Activated CD4-positive, alpha-beta T cell treated with anti-CD3 and anti-CD28 coated beads, Interleukin-10, Interleukin-2, amounts not matched to agents 100 ng/mL and 50 ng/mL, durations not matched to agents 16 hours and 8 hours (primary cell): ENCODE measurements at regions not wholly inside any gene's neighbourhood (a gene's known extent, or its start where the extent isn't known, plus 50 kb on each side); places are given as distances from the start of the nearest gene placed in this dataset.

Source experiments
- DNase-seq: peaks from one replicate; pipeline ENCODE4 v3.0.0-alpha.2; 2020

DNA sequence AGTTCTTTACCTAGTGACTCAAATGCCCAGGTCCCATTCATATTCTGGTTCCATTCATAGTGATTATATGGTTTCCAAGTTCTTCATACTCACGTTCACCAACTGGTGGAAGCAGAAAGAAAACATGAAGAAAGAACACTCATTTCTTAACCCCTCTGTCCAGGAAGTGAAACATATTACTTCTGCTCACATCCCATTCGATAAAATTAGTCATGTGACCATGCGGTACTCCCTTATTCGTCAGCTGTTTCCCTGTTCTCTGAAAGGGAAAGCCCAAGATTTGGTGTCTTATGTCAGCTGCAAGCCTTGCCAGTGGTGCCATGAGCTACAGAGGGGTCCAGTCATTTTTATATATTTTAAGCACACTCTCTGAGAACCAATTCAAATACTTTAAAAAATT, 387.0 kb upstream of the DMAC1 start:
- DNase-seq, result peak; percentile 33

DNA sequence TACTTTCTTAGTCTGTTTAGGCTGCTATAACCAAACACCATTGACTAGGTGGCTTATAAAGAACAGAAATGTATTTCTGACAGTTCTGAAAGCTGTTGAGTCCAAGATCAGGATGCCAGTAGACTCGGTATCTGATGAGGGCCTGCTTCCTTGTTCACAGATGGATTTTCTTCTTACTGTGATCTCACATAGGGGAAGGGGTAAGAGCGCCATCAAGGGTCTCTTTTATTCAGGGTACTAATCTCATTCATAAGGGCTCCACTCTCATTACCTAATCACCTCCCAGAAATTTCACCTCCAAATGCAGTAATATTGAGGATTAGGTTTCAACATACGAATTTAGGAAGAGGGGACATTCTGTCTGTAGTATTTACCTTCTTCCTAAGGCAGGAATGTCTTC, 384.0 kb upstream of the DMAC1 start:
- DNase-seq, result no peak

DNA sequence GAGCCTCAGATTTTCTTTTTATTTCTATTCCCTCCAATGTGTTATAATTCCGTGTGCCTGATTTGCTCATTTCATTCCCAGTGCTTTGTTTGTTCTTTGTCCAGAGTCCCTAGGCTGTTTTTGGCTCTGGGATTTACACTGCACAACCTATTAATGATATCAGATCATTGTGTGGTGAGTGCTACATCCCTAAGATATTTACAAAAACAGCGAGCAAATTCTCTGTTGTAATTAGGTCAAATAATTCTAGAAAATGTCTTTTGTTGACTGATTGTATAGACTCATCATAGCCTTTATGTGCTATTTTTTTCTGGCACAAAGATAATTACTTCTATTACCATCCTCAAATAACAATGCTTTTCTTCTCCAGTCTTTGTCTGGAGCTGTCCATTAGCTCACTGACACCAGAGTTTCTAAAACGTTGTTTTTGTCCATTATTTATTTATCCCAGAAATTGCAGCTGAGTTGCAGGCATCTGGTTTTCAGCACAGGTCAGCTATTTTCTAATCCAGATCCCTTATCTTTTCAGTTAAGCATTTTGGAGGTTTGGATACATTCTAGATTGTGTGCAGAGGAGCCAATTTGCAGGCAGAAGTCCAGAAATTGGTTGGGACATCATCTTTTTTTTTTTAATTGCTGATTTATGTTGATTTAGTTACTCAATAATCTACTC, 379.9 kb upstream of the DMAC1 start:
- no peak for DNase-seq

DNA sequence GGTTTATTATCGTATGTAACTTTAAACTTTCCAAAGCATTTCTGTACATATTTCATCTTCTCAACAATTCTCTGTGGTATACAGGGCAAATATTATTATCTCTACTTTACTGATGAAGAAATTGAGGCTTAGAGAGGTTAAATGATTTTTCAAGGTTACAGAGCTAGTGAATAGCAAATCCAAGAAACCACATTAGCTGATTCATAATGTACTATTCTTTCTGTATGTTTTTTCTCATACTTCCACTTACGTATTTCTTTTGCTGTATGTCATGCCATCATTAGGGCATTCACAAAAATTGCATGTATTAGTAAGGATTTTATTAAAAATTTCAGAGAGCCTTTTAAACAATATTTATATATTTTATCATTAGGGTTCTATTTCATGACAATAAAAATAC, 372.4 kb upstream of the DMAC1 start:
- DNase-seq, result no peak

DNA sequence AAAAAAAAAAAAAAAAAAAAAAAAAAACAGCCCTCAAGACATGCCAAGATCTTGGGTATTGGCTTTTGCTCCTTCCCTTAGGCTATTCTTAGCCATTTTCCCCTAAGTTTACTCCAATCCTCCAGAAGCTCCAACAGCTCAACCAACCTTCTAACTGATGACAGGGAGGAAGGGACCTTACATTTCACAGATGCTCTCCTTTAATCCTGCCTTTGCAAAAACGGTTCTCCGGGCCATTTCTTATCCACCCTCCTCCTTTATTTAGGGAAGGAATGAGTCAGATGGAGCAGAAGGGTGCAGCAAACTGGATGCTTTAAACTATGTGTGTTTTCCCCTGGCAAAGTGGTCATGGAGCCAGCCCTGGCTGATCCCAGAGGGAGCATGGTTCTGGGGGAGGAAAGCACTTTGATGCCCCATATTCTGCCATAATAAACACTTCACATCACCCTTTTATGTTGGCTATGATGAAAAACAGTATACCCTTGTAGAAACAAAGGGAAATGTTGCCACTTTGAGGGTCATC, 369.4 kb upstream of the DMAC1 start:
- no peak for DNase-seq

DNA sequence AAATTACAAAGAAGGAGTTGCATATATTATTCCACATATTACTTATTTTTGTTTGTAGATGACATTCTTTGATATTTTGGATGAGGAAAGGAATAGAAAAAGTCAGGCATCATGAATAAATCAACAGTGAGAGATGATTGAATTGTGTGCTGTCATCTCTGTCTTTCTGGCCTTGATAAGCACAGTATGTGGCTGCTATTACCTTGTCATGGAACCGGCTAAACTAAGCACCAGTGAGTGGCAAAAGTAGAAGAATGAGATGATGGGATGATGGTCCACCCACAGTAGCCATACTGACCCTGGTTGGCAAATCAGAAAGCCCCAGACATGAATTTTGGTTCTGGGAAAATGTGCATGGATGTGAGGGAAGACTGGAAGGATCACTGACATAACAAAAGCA, 361.2 kb upstream of the DMAC1 start:
- DNase-seq, result no peak

DNA sequence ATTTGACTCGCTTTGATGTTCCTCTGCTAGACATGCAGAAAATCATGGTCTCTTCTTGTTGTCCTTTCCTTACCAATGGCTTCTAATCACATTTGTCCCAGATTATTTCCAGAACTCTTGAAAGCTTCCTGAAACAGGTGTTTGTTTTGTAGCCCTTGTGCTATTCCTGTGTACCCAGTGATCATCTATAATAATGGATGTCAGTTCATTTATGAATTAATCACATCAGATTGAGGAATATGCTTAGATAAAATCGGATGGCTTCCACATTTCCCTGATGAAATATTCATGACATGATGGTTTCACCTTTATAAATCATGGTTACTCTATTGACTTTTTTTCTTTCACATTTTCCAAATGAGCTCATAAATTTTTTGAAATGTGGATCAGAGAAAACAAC, 359.0 kb upstream of the DMAC1 start:
- no peak for DNase-seq

DNA sequence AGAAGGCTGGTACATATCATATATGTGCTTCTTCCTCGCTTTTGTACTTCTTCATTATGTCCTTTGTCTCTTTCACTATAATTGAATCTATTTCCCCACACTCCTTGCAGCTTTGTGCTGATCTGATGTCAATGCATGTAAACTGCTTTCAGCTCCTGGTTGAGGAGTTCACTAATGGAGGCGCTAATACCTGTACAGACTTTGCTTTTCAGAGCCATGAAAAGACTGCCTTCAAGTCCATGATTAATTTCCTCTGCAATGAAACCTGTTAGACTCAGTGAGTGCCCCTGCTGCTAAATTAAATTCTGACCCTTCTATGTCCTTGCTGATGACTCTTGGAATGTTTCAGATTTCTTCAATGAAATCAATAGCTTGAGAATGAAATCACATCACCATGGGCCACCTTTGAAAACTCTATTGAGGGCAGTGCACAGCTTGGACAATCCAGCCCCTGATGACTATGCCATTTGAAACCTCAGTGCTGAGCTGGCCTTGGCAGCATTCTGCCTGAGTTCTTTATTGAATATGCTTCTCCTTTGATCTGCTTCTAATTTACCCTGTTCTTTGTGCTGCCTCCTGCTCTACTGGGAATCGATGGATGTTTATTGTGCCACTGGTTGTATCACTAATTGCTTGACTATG, 358.2 kb upstream of the DMAC1 start:
- no peak for DNase-seq

DNA sequence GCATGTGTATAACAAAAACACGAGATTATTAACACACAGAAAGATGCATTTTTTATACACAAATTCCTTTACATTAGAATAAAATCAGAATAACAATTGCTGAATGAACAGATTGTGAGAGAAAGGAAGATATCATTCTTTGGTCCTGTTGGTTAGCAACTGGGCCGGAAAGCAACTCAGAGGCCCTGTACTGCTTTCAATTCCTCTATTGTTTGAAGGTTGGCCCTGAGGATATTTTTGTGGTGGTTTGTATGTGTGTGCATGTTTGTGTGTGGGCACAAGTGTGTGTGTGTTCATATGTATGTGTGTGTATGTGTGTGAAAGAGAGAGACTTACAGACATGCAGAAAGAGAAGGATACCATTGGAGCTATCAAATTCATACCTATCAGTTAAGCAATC, 356.8 kb upstream of the DMAC1 start:
- DNase-seq, result no peak

DNA sequence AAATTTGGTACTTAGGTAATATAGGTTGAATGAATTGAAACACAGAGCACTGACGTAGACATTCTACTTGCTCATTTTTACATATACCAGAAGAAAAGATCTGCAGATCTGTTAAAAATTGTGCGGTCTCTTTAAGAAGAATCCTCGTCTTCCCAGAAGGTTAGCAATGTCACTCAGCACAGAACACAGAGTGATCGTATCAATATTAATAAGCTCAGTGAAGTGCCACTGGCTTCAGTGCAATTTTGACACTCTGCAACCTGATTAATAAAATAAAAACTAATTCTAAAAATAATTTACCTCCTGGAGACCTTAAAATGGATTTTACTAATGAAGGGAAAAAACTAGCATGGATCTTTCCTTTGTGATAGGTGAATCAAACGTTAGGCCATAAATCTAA, 356.1 kb upstream of the DMAC1 start:
- DNase-seq, result no peak

DNA sequence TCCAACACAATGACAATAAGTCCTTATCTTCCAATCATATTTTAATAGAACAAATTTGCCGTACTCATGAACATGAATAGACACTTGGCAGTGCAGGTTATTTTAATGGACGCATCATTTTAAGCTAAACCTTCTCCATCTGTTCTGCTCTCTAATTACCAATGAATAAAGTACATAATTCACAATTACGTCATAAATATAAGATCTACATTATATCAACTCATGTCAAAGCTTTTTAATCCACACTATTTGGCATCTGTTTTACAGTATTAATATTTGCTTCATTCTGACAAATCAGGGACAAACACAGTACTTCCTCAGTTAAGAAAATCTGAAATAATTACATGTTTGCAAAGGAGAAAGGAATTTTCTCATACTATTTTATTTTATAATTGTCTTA, 344.1 kb upstream of the DMAC1 start:
- no peak for DNase-seq

DNA sequence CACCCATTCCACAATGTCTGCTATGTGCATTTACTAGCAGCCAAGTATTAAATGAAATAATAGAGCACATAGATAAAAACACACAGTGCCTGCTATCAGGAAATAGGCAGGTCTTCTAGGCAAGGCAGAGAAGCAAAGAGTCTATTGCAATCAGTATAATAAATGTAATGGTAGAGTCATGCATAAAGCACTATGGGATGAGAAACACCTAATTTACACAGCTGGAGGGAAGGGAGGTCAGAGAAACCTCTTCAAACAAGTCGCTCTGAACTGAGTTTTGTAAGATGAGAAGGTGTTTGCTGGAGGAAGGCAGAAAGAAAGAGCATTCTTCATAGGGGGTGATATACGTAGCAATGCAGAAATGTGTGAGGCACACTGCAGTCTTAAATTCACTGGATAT, 341.0 kb upstream of the DMAC1 start:
- no peak for DNase-seq

DNA sequence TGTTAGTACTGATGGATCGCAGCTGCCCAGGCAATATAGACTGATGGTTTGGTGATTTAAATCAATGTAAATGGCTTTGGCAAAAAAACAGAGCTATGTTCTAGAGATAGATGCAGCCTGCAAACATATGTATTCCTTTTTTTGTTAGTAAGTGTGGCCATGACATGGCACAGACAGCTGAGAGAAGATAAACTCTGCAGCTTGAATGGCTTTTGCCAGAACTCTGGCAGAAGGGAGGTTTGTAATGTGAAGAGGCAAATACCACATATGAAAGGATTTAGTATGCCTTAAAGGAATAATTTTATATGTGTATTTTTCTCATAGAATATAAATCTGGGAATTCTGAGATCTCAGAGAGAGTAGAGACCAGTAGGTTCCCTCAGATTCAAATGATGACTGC, 340.2 kb upstream of the DMAC1 start:
- DNase-seq, result no peak

DNA sequence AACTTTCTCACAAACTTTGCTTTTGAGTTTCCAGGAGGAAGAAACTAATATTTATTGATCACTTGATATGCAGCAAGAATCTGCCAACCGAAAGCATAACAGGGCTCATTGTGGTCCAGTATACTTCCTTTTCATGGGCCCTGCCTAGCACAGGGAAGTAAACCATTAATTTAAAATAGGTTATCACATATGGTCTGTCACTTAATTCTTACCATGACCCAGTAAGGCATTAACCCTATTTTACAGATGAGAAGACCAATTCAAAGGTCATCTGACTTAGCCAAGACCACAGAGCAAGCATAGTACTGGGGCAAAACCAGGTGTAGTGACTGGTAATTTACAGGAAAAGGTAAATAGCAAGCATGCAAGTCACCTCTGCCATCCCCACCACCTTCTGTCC, 336.9 kb upstream of the DMAC1 start:
- DNase-seq, result no peak

DNA sequence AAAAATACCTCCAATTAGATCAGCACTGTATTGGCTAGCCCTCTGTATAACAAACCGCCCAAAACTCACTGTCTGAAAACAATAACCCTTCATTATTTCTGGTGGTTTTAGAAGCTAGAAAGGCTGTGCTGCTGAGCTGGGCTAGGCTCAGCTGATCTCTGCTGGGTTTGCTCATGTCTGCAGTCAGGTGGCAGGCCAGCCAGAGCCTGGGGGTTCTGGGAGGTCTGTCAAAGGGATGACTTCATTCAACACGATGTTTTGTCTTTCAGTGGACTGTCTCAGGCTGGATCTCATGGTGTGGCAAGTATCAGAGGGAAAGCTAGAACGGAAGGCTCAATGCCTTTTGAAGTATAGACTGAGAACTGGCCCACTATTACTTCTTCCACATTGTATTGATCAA, 335.1 kb upstream of the DMAC1 start:
- no peak for DNase-seq

DNA sequence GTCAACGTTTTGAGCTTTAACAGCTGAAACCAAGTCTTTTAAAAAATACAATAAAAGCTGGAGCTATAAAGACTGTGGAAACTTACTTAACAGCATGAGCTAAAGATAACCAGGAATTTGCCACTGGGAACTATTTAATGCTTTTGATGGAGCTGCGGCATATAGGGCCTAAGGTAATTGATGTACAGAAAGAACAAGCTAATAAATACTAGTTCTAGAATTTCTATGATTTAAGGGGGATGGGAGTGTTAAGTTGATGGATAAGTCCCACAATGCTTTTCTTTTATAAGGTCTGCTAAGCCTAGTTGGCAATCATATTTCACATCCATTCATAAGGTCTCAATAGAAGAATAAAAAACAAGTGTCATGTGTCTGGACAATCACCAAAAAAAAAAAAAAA, 334.0 kb upstream of the DMAC1 start:
- no peak for DNase-seq

DNA sequence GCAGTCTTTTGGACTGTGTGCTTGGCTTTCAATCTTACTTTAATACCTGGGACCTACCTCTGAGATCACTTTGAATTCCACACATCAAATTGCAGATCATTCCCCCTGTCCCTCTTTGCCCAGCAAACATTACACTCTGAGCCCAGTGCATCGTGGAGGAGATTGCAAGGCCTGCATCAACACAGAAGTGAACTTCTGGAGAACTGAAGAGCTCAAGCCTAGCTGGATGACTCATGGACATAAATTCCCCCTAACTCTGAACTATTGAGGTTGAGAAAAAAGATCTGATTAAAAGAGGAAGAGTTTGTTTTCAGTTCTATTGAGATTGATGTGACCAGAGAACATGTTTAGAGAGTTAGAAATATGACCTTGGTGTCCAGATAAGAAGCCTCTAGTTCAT, 316.0 kb upstream of the DMAC1 start:
- DNase-seq, result peak; percentile 30

DNA sequence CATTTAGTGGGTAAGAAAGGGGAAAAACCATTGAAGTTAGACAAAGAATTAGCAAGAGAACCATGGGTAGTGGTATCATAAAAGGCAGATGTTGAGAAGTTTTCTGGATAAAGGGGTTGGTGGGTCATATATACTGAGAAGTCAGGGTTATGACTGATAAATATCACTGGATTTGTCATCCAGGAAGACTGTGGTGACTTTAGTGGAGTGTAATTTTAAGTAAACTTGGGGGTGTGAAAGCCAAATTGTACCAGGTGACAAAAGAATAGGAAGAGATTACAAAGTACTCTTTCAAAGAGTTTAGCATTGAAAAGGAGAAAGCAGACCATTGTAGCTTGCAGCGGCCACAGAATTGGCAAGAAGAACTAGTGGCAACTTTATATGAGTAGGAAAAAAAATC, 315.2 kb upstream of the DMAC1 start:
- peak; percentile 72 for DNase-seq

DNA sequence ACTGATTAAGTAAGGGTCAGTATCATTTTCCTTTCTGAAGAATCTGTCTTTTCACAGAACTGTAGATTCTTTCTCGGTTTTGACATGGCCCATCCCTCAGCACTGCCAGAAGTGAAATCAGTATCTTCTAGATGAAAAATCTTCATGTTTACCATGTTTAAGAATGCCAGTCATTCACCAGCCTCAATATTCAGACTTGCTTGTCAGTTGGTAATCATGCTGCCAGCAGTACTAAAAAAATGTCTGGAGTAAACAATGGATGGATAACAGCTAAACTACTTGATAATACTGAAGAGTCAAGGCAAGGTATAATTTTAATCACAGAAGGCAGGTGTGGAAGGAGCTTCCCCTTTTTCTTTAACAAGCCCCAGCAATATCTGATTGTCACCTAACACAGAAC, 306.8 kb upstream of the DMAC1 start:
- DNase-seq, result no peak

DNA sequence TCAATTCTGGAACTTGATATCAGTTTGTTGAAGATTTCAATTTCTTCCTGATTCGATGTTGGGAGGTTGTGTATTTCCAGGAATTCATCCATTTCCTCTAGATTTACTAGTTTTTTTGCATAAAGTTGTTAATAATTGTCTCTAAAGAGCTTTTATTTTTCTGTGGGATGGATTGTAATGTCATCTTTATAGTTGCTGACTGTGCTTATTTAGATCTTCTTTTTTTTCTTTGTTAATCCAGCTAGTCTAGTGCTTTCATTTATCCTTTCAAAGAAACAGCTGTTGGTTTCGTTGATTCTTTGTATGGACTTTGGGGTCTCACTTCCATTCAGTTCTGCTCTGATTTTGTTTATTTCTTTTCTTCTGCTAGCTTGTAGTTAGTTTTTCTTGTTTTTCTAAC, 302.0 kb upstream of the DMAC1 start:
- no peak for DNase-seq

DNA sequence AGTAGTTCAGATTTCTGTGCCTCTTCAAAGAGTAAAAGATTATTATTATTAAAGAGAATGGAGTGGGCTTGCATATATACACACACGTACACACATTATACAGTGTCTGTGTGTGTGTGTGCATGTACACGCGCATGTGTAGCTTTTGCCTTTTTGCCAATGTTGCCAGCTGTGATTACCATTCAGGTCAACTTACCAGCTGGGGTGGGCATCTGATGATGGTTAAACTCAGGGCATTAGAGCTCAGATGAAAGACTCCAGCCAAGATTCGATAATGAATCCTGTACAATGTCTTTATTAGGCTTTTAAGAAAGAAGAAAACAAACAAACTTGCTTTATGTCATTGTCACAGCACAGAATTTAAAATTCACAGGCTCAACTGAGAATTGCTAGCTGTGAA, 296.5 kb upstream of the DMAC1 start:
- DNase-seq, result no peak

DNA sequence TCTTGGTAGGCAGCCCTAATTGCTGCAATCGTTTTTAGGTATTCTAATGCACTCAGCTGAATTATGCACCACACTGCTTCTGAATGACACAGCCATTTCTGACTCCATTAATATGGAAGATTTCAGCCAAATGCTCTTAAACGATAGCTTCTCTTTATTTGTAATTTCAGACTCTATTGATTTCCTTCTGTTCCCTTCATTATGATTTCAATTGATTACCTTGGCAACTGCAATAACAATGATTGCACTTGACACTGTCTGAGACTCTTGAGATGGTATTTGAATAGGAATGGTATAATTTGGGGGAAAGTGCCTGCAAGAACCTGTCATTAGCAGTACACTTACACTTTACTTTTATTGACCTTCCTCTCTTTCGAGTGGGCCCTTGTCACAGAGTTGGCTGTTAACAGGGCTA, 296.1 kb upstream of the DMAC1 start:
- no peak for DNase-seq

DNA sequence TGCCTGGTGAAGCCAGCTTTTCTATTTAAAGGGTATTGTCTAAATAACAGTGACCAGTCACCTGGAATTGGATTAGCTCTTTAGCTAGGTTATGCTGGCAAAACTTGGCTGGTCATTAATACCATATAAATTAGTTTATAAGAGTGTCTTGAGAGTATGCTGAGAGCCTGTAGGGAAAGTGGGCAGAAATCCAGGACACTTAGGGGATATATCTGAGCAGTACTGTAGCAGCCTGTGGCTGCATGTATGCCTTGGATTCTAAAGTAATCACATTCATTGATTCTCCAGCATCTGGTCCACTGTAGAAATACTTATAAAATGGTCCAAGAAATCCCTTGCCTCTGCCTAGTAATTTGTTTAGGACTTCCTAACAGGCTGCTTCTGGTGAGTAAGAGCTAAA, 288.9 kb upstream of the DMAC1 start:
- DNase-seq, result no peak

DNA sequence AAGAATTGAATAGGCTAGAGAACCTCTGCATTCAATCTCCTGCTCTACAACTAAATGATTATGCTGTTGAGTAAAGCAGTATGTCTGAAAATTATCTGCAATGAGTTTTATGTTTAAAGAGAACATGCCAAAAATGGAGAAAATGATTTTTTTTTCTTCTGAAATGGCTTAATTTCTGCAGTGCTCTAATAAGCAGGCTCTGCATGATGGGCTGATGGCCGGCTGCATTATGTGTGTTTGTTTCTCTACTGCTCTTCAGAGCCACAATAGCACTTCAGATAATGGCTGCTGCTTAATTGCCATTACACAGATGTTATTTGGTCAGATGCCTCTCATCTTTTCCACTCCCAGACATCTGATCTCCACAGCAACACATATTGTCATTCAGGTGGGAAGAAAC, 286.4 kb upstream of the DMAC1 start:
- no peak for DNase-seq

DNA sequence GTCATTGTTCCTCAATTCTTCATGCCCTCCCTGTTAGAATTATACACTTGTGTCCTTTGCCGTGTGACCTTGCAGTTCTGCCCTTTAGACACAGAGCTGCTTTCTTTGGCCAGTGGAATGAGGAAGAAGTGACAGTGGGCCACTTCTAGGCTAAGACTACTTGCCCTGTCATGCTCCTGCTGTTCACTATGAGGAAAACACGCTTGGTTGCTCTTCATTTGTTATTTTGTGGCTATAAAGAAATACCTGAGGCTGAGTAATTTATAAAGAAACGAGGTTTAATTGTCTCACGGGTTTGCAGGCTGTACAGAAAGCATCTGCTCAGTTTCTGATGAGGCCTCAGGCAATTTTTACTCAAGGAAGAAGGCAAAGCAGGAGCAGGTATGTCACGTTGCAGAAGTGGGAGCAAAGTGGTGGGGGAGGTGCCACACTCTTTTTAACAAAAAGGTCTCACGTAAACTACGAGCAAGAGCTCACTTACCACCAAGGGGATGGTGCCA, 279.1 kb upstream of the DMAC1 start:
- DNase-seq, result no peak
